NCI-H226 (cell line): ENCODE measurements at regions not wholly inside any gene's neighbourhood (a gene's known extent, or its start where the extent isn't known, plus 50 kb on each side); places are given as distances from the start of the nearest gene placed in this dataset.
A peak's percentile ranks its signal among the peaks of the same experiment; 100 is the strongest.

Experiments
- DNase-seq: peaks from one replicate; pipeline ENCODE4 v3.0.0-alpha.2; 2015

- no peak for DNase-seq
Measured at GRCh38 chr19:28971049-28971448, 241.9 kb downstream of the UQCRFS1 start.

- DNase-seq: no peak
Measured at GRCh38 chr19:28968721-28969120, 244.2 kb downstream of the UQCRFS1 start.

- peak; percentile 91 for DNase-seq
Measured at GRCh38 chr19:28966737-28967399, 246.1 kb downstream of the UQCRFS1 start.

GRCh38 chr19:28964500-28964899, 248.5 kb downstream of the UQCRFS1 start:
- no peak for DNase-seq

GRCh38 chr19:28963486-28964250, 249.3 kb downstream of the UQCRFS1 start:
- DNase-seq: no peak

- peak; percentile 86 for DNase-seq
Measured at GRCh38 chr19:28961772-28962500, 251.0 kb downstream of the UQCRFS1 start.

GRCh38 chr19:28960986-28961705, 251.8 kb downstream of the UQCRFS1 start:
- peak; percentile 81 for DNase-seq

GRCh38 chr19:28960586-28960985, 252.4 kb downstream of the UQCRFS1 start:
- DNase-seq: no peak

- no peak for DNase-seq
Measured at GRCh38 chr19:28956961-28957360, 256.0 kb downstream of the UQCRFS1 start.

GRCh38 chr19:28956421-28956820, 256.5 kb downstream of the UQCRFS1 start:
- DNase-seq: no peak

GRCh38 chr19:28949535-28949934, 263.4 kb downstream of the UQCRFS1 start:
- no peak for DNase-seq

GRCh38 chr19:28949027-28949426, 263.9 kb downstream of the UQCRFS1 start:
- DNase-seq: no peak

- no peak for DNase-seq
Measured at GRCh38 chr19:28948566-28948965, 264.4 kb downstream of the UQCRFS1 start.

- DNase-seq: no peak
Measured at GRCh38 chr19:28948026-28948425, 264.9 kb downstream of the UQCRFS1 start.

GRCh38 chr19:28943651-28944050, 269.3 kb downstream of the UQCRFS1 start:
- no peak for DNase-seq

GRCh38 chr19:28941833-28942232, 271.1 kb downstream of the UQCRFS1 start:
- peak; percentile 29 for DNase-seq

GRCh38 chr19:28940751-28941500, 272.0 kb downstream of the UQCRFS1 start:
- DNase-seq: peak; percentile 75

- DNase-seq: no peak
Measured at GRCh38 chr19:28939236-28939635, 273.7 kb downstream of the UQCRFS1 start.

- no peak for DNase-seq
Measured at GRCh38 chr19:28936001-28936400, 276.9 kb downstream of the UQCRFS1 start.

- peak; percentile 34 for DNase-seq
Measured at GRCh38 chr19:28934631-28935030, 278.3 kb downstream of the UQCRFS1 start.

GRCh38 chr19:28933039-28933438, 279.9 kb downstream of the UQCRFS1 start:
- no peak for DNase-seq

- DNase-seq: no peak
Measured at GRCh38 chr19:28932446-28932845, 280.5 kb downstream of the UQCRFS1 start.
